H9 (cell line): ENCODE measurements at regions not wholly inside any gene's neighbourhood (a gene's known extent, or its start where the extent isn't known, plus 50 kb on each side); places are given as distances from the start of the nearest gene placed in this dataset.

Experiments used
- DNase-seq: peaks from one replicate; pipeline ENCODE4 v3.0.0-alpha.2; 2017
- H2AFZ ChIP-seq: one replicate; pipeline ENCODE4 v1.6.1; 2013; ENCODE audit warnings: mild to moderate bottlenecking, low read length, control low read depth, moderate library complexity
- H2AK5ac ChIP-seq: 2 replicates; pipeline ENCODE4 v1.6.1; 2013; ENCODE audit warnings: low read length, control low read depth, mixed read lengths; ENCODE audit not compliant: insufficient read length
- H2BK120ac ChIP-seq: one replicate; pipeline ENCODE4 v1.6.1; 2013; ENCODE audit warnings: low read depth, mild to moderate bottlenecking, low read length, control low read depth, inconsistent platforms; ENCODE audit not compliant: poor library complexity, severe bottlenecking
- H2BK12ac ChIP-seq: 2 replicates; pipeline ENCODE4 v1.6.1; 2013; ENCODE audit warnings: low read length, control low read depth, mixed read lengths, low read depth; ENCODE audit not compliant: insufficient read length
- H2BK15ac ChIP-seq: 2 replicates; pipeline ENCODE4 v1.6.1; 2013; ENCODE audit warnings: low read depth, low read length, control low read depth
- H2BK20ac ChIP-seq: one replicate; pipeline ENCODE4 v1.6.1; 2013; ENCODE audit warnings: low read depth, mild to moderate bottlenecking, low read length, control low read depth, inconsistent platforms; ENCODE audit not compliant: poor library complexity, severe bottlenecking
- H2BK5ac ChIP-seq: 2 replicates; pipeline ENCODE4 v1.6.1; 2013; ENCODE audit warnings: low read length, control low read depth, mixed read lengths; ENCODE audit not compliant: insufficient read length
- H3K14ac ChIP-seq: 2 replicates; pipeline ENCODE4 v1.6.1; 2013; ENCODE audit warnings: low read length, control low read depth; ENCODE audit not compliant: insufficient read depth
- H3K18ac ChIP-seq: 2 replicates; pipeline ENCODE4 v1.6.1; 2013; ENCODE audit warnings: low read depth, mild to moderate bottlenecking, mixed read lengths, low read length, control low read depth; ENCODE audit not compliant: insufficient read length
- H3K23ac ChIP-seq: 2 replicates; pipeline ENCODE4 v1.6.1; 2013; ENCODE audit warnings: low read length, control low read depth, mixed read lengths, low read depth; ENCODE audit not compliant: insufficient read length
- H3K23me2 ChIP-seq: 2 replicates; pipeline ENCODE4 v1.6.1; 2013; ENCODE audit warnings: low read depth, mild to moderate bottlenecking, mixed read lengths, low read length, control low read depth; ENCODE audit not compliant: insufficient read length, poor library complexity, severe bottlenecking
- H3K27ac ChIP-seq: 2 replicates; pipeline ENCODE4 v1.5.1; 2013; ENCODE audit warnings: low read length, control low read depth, mixed read lengths, low read depth; ENCODE audit not compliant: insufficient read length
- H3K27me3 ChIP-seq: 2 replicates; pipeline ENCODE4 v1.6.1; 2013; ENCODE audit warnings: low read length, control low read depth, inconsistent platforms; ENCODE audit not compliant: insufficient read depth
- H3K4ac ChIP-seq: 2 replicates; pipeline ENCODE4 v1.6.1; 2013; ENCODE audit warnings: low read depth, mild to moderate bottlenecking, control low read depth, inconsistent platforms, low read length, moderate library complexity
- H3K4me1 ChIP-seq: 2 replicates; pipeline ENCODE4 v1.6.1; 2013; ENCODE audit warnings: low read length, control low read depth, inconsistent platforms; ENCODE audit not compliant: insufficient read depth
- H3K4me2 ChIP-seq: 2 replicates; pipeline ENCODE4 v1.6.1; 2013; ENCODE audit warnings: low read length, control low read depth, mixed read lengths; ENCODE audit not compliant: insufficient read length, insufficient read depth
- H3K56ac ChIP-seq: 2 replicates; pipeline ENCODE4 v1.6.1; 2013; ENCODE audit warnings: low read depth, mild to moderate bottlenecking, mixed read lengths, low read length, control low read depth; ENCODE audit not compliant: insufficient read length
- H3K79me1 ChIP-seq: 2 replicates; pipeline ENCODE4 v1.6.1; 2013; ENCODE audit warnings: low read depth, mild to moderate bottlenecking, moderate library complexity, low read length, control low read depth, inconsistent platforms; ENCODE audit not compliant: insufficient read depth, poor library complexity, severe bottlenecking
- H3K79me2 ChIP-seq: 2 replicates; pipeline ENCODE4 v1.6.1; 2013; ENCODE audit warnings: low read length, control low read depth, inconsistent platforms; ENCODE audit not compliant: insufficient read depth
- H3K9ac ChIP-seq: 2 replicates; pipeline ENCODE4 v1.6.1; 2013; ENCODE audit warnings: low read length, control low read depth, mixed read lengths; ENCODE audit not compliant: insufficient read length; ENCODE audit errors: extremely low read depth
- H3K9me3 ChIP-seq: one replicate; pipeline ENCODE4 v1.6.1; 2013; ENCODE audit warnings: low read depth, low read length, inconsistent platforms; ENCODE audit not compliant: control insufficient read depth
- H3T11ph ChIP-seq: one replicate; pipeline ENCODE4 v1.6.1; 2013; ENCODE audit warnings: mild to moderate bottlenecking, low read length, control low read depth, inconsistent platforms
- H4K20me1 ChIP-seq: one replicate; pipeline ENCODE4 v1.6.1; 2013; ENCODE audit not compliant: control insufficient read depth, insufficient read length, insufficient read depth
- H4K5ac ChIP-seq: 2 replicates; pipeline ENCODE4 v1.6.1; 2013; ENCODE audit warnings: low read depth, mild to moderate bottlenecking, mixed read lengths, low read length, control low read depth; ENCODE audit not compliant: insufficient read length
- H4K8ac ChIP-seq: replicated peaks from 2 replicates; pipeline ENCODE4 v1.6.1; 2013; ENCODE audit warnings: low read length, control low read depth, mixed read lengths, low read depth; ENCODE audit not compliant: insufficient read length
- H4K91ac ChIP-seq: 2 replicates; pipeline ENCODE4 v1.6.1; 2013; ENCODE audit warnings: low read depth, mild to moderate bottlenecking, moderate library complexity, mixed read lengths, low read length, control low read depth; ENCODE audit not compliant: insufficient read length
- H3K27ac Mint-ChIP-seq, 3 experiments: 2 replicates in 2 of 3; 3 replicates in 1 of 3; pipeline ENCODE4 v1.8.0; 2020 to 2021; ENCODE audit warnings: mixed read lengths in 3 of 3, mild to moderate bottlenecking in 1 of 3, moderate library complexity in 1 of 3
- H3K27me3 Mint-ChIP-seq: 2 replicates; pipeline ENCODE4 v1.8.0; 2021; ENCODE audit warnings: low read depth, mild to moderate bottlenecking, moderate library complexity, mixed read lengths
- H3K36me3 Mint-ChIP-seq, 3 experiments: 2 replicates in 2 of 3; 3 replicates in 1 of 3; pipeline ENCODE4 v1.8.0; 2020 to 2021; ENCODE audit warnings: low read depth in 3 of 3, mixed read lengths in 3 of 3; ENCODE audit not compliant: insufficient read depth in 1 of 3
- H3K4me1 Mint-ChIP-seq, 2 experiments: 2 replicates each; pipeline ENCODE4 v1.8.0; 2020; ENCODE audit warnings: mixed read lengths in 2 of 2
- H3K4me3 Mint-ChIP-seq, 2 experiments: 2 replicates in 1 of 2; 3 replicates in 1 of 2; pipeline ENCODE4 v1.8.0; 2020 to 2021; ENCODE audit warnings: mild to moderate bottlenecking in 2 of 2, mixed read lengths in 2 of 2, moderate library complexity in 1 of 2
- H3K9me3 Mint-ChIP-seq, 2 experiments: 2 replicates in 1 of 2; 3 replicates in 1 of 2; pipeline ENCODE4 v1.8.0; 2020; ENCODE audit warnings: mild to moderate bottlenecking in 2 of 2, mixed read lengths in 2 of 2, moderate library complexity in 1 of 2
- CTCF ChIP-seq: fragments of 200-600 bp; sonication (generic); conservative IDR thresholded peaks from 3 replicates; pipeline ENCODE4 v1.8.0; 2021; ENCODE audit warnings: antibody characterized with exemption, mild to moderate bottlenecking
- WGBS: extraction: QIAGEN DNeasy Blood & Tissue Kit; methylation state at CpG from one replicate; pipeline ENCODE4 v1.1.7; 2013; ENCODE audit warnings: missing lambda C conversion rate, low lambda C conversion rate, mixed read lengths; ENCODE audit not compliant: insufficient read length; ENCODE audit errors: extremely low coverage; 5-methylcytosine and 5-hydroxymethylcytosine counted together

GRCh38 chr15:39173426-39173825 is 407.5 kb upstream of the THBS1 start:
- H2AK5ac ChIP-seq: no peak overlapping the region
- H3K9ac ChIP-seq: no peak overlapping the region
- H4K20me1 ChIP-seq: no peaks in the 10 kb centered on the region
- H3K27ac ChIP-seq: no peak overlapping the region
- no peak overlapping the region for H3K23ac ChIP-seq
- H2BK12ac ChIP-seq: no peak overlapping the region
- H2BK20ac ChIP-seq: no peak overlapping the region
- no peak overlapping the region for H4K5ac ChIP-seq
- no peak overlapping the region for H3K4me2 ChIP-seq
- no peak overlapping the region; a peak in 1 of 7 replicates for H3K27ac Mint-ChIP-seq
- H3K36me3 Mint-ChIP-seq: no peaks in the 10 kb centered on the region
- H3K14ac ChIP-seq: no peak overlapping the region
- H2BK15ac ChIP-seq: no peak overlapping the region
- H3K23me2 ChIP-seq: no peaks in the 10 kb centered on the region
- no peak overlapping the region for H2BK5ac ChIP-seq
- H3T11ph ChIP-seq: no peak overlapping the region
- no peak for TF ChIP-seq CTCF
- H2BK120ac ChIP-seq: no peak overlapping the region
- WGBS: no CpG with 5 or more reads among the region's 4 CpGs
- H3K4me1 ChIP-seq: peaks cover 9% of the 10 kb centered on the region; the same call in 1 of the 2 replicates
- no peak overlapping the region for H4K91ac ChIP-seq
- no peak overlapping the region for H3K4me3 Mint-ChIP-seq
- no peak overlapping the region for H4K8ac ChIP-seq
- H3K4ac ChIP-seq: no peak overlapping the region
- no peak overlapping the region for H2AFZ ChIP-seq
- no peaks in the 10 kb centered on the region for H3K79me1 ChIP-seq
- DNase-seq: no peak
- H3K79me2 ChIP-seq: no peaks in the 10 kb centered on the region
- H3K9me3 ChIP-seq: no peaks in the 10 kb centered on the region
- H3K27me3 ChIP-seq: no peaks in the 10 kb centered on the region
- H3K27me3 Mint-ChIP-seq: no peaks in the 10 kb centered on the region
- H3K4me1 Mint-ChIP-seq: peaks cover 31 to 43% of the 10 kb centered on the region in 2 experiments
- no peaks in the 10 kb centered on the region for H3K9me3 Mint-ChIP-seq
- no peak overlapping the region for H3K18ac ChIP-seq
- no peak overlapping the region for H3K56ac ChIP-seq
